K562 (cell line): ENCODE measurements at regions not wholly inside any gene's neighbourhood (a gene's known extent, or its start where the extent isn't known, plus 50 kb on each side); places are given as distances from the start of the nearest gene placed in this dataset.

Experiments
- ATAC-seq: fragments of 200-7000 bp; cut with Tn5 transposase; 3 replicates; pipeline ENCODE4 v1.9.1; 2020; ENCODE audit warnings: moderate library complexity
- BruUV-seq: library from RNA; stranded (reverse); fragments of 400-500 nt; replicated peaks from 2 replicates; lab custom pipeline; 2021; lab: Mats Ljungman, UMichigan
- CTCF ChIA-PET: fragments of 300-600 bp; formaldehyde crosslinking; extraction: SDS; loops from one replicate; lab custom pipeline; 2021; ENCODE audit warnings: low intra/inter-chr PET ratio; lab: Yijun Ruan, JAX
- POLR2A ChIA-PET: fragments of 300-600, 350-650 bp; sonication (Branson Sonifier 250); formaldehyde crosslinking; extraction: SDS; loops from one replicate; lab custom pipeline; 2021; ENCODE audit warnings: antibody characterized with exemption, inconsistent platforms; lab: Yijun Ruan, JAX
- DNase-seq, 4 experiments: peaks; one replicate each; pipeline versions ENCODE4 v3.0.0 to v3.0.0-alpha.2; 2011 to 2018; ENCODE audit warnings: low spot score in 3 of 4, mixed read lengths in 3 of 4; ENCODE audit errors: extremely low read depth in 1 of 4
- FAIRE-seq: peaks from 2 replicates; lab custom pipeline; 2011; peaks lifted over from hg19 to GRCh38; lab: Jason Lieb, UNC
- H2AFZ ChIP-seq: 2 replicates; pipeline ENCODE4 v1.6.0; 2011; ENCODE audit warnings: low read depth, low read length, control low read depth, inconsistent platforms
- H3K27ac ChIP-seq: fragments of 200-600 bp; 3 replicates; pipeline ENCODE4 v1.8.0; 2011; ENCODE audit warnings: low read depth, mild to moderate bottlenecking, control low read depth, inconsistent platforms, low read length, moderate library complexity, mixed read lengths; ENCODE audit errors: extremely low read depth
- H3K27me3 ChIP-seq, 2 experiments: fragments of 300-600 bp in 1 of 2; 2 replicates in 1 of 2; 3 replicates in 1 of 2; pipeline versions ENCODE4 v1.6.0 to v1.8.0; 2011; ENCODE audit warnings: inconsistent platforms in 2 of 2, low read length in 2 of 2, mild to moderate bottlenecking in 1 of 2, mixed read lengths in 1 of 2, moderate library complexity in 1 of 2; ENCODE audit not compliant: control insufficient read depth in 2 of 2, insufficient read depth in 2 of 2
- H3K36me3 ChIP-seq: fragments of 300-600 bp; 3 replicates; pipeline ENCODE4 v1.8.0; 2011; ENCODE audit warnings: mild to moderate bottlenecking, low read length, inconsistent platforms; ENCODE audit not compliant: control insufficient read depth, insufficient read depth
- H3K4me1 ChIP-seq, 2 experiments: fragments of 200-600 bp in 1 of 2; replicated peaks in 1 of 2; 2 replicates in 1 of 2; 3 replicates in 1 of 2; pipeline versions ENCODE4 v1.5.1 to v1.8.0; 2011; ENCODE audit warnings: inconsistent platforms in 2 of 2, low read length in 2 of 2, mild to moderate bottlenecking in 1 of 2, mixed read lengths in 1 of 2, moderate library complexity in 1 of 2; ENCODE audit not compliant: control insufficient read depth in 2 of 2, insufficient read depth in 2 of 2
- H3K4me2 ChIP-seq: 2 replicates; pipeline ENCODE4 v1.6.1; 2011; ENCODE audit warnings: low read length, control low read depth, inconsistent platforms, mixed read lengths; ENCODE audit not compliant: insufficient read depth
- H3K4me3 ChIP-seq: fragments of 200-600 bp; sonication (generic), shearing (Covaris generic); 2 replicates; pipeline ENCODE4 v1.5.1; 2016; ENCODE audit warnings: control low read depth, inconsistent platforms
- H3K79me2 ChIP-seq: fragments of 200-600 bp; 3 replicates; pipeline ENCODE4 v1.8.0; 2011; ENCODE audit warnings: low read length, inconsistent platforms; ENCODE audit not compliant: control insufficient read depth, insufficient read depth
- H3K9ac ChIP-seq, 2 experiments: 2 replicates each; pipeline versions ENCODE4 v1.6.0 to v1.6.1; 2011; ENCODE audit warnings: low read depth in 2 of 2, low read length in 2 of 2, control low read depth in 1 of 2, inconsistent platforms in 1 of 2, mild to moderate bottlenecking in 1 of 2, mixed read lengths in 1 of 2; ENCODE audit not compliant: insufficient read depth in 1 of 2
- H3K9me1 ChIP-seq: one replicate; pipeline ENCODE4 v1.6.0; 2011; ENCODE audit warnings: inconsistent platforms, mild to moderate bottlenecking, low read length, moderate library complexity; ENCODE audit not compliant: control insufficient read depth, insufficient read depth
- H3K9me3 ChIP-seq: replicated peaks from 2 replicates; pipeline ENCODE4 v1.5.1; 2011; ENCODE audit warnings: low read depth, low read length, inconsistent platforms; ENCODE audit not compliant: control insufficient read depth, insufficient read depth
- H4K20me1 ChIP-seq: replicated peaks from 2 replicates; pipeline ENCODE4 v1.6.1; 2011; ENCODE audit warnings: low read length, inconsistent platforms, mixed read lengths; ENCODE audit not compliant: control insufficient read depth, insufficient read depth
- BCL6 ChIP-seq: fragments of 250-450 bp; sonication (Bioruptor Pico); IDR thresholded peaks from 2 replicates; pipeline ENCODE4 v1.4.0; 2020
- CREBBP ChIP-seq: IDR thresholded peaks from one replicate; pipeline ENCODE4 v1.6.1; 2012; ENCODE audit warnings: low read depth, mild to moderate bottlenecking, control low read depth, inconsistent platforms, low read length
- NEUROD1 ChIP-seq: fragments of 150-350 bp; IDR thresholded peaks from 2 replicates; pipeline ENCODE4 v1.6.1; 2014; ENCODE audit warnings: borderline replicate concordance, low read length, low read depth; ENCODE audit not compliant: partially characterized antibody
- NRF1 ChIP-seq, 2 experiments: fragments of 450-650 bp; IDR thresholded peaks in 1 of 2; conservative IDR thresholded peaks in 1 of 2; 2 replicates each; pipeline ENCODE4 v1.6.1; 2014; ENCODE audit warnings: mild to moderate bottlenecking in 2 of 2
- SMAD1 ChIP-seq: fragments of 150-350 bp; IDR thresholded peaks from 2 replicates; pipeline ENCODE4 v1.6.1; 2014; ENCODE audit warnings: low read length, low read depth; ENCODE audit not compliant: partially characterized antibody
- SP2 ChIP-seq: IDR thresholded peaks from 2 replicates; pipeline ENCODE4 v1.6.1; 2011; ENCODE audit warnings: mild to moderate bottlenecking, low read depth, low read length, moderate library complexity; ENCODE audit not compliant: poor library complexity, severe bottlenecking; ENCODE audit errors: extremely low read depth
- TEAD4 ChIP-seq, 2 experiments: sonication (generic) in 1 of 2; formaldehyde crosslinking in 1 of 2; IDR thresholded peaks; 2 replicates each; pipeline versions ENCODE4 v1.6.1 to v1.8.0; 2012 to 2022; ENCODE audit warnings: borderline replicate concordance in 1 of 2, inconsistent platforms in 1 of 2, low read length in 1 of 2, mild to moderate bottlenecking in 1 of 2, missing genetic modification reagents in 1 of 2
- ZBTB11 ChIP-seq, 3 experiments: fragments of 200-800 bp in 1 of 3; fragments of 250-450 bp in 1 of 3; fragments of 450-650 bp in 1 of 3; sonication (Bioruptor Pico) in 1 of 3; sonication (Bioruptor generic) in 1 of 3; formaldehyde crosslinking in 1 of 3; IDR thresholded peaks; 2 replicates each; pipeline versions ENCODE4 v1.6.1 to v1.8.0; 2016 to 2022; ENCODE audit warnings: mild to moderate bottlenecking in 2 of 3, missing genetic modification characterization in 2 of 3, missing compliant biosample characterization in 1 of 3, moderate library complexity in 1 of 3
- ZNF274 ChIP-seq: IDR thresholded peaks from 2 replicates; pipeline ENCODE4 v1.6.1; 2011; ENCODE audit warnings: low read depth, mild to moderate bottlenecking, low read length, moderate library complexity, borderline replicate concordance
- ZNF699 ChIP-seq: fragments of 250-450 bp; sonication (Bioruptor Pico); IDR thresholded peaks from 2 replicates; pipeline ENCODE4 v1.8.0; 2021; ENCODE audit warnings: mild to moderate bottlenecking, moderate library complexity; ENCODE audit not compliant: insufficient replicate concordance
- WGBS: fragments of 100-300 bp; shearing (Covaris generic); methylation state at CpG from one replicate; pipeline ENCODE4 v1.1.6; 2016; ENCODE audit warnings: low coverage, mixed read lengths; ENCODE audit not compliant: insufficient coverage; ENCODE audit errors: missing lambda C conversion rate; 5-methylcytosine and 5-hydroxymethylcytosine counted together
- in situ Hi-C: fragments of 300-500 bp; cut with MboI; formaldehyde crosslinking; loops from 4 replicates; pipeline ENCODE4 v1.15.0; 2018; ENCODE audit warnings: inconsistent platforms, mixed read lengths
- intact Hi-C: fragments of 100-400 bp; cut with micrococcal nuclease; formaldehyde crosslinking; loops from 2 replicates; pipeline ENCODE4 v1.14.2; 2022

GRCh38 chr10:132136689-132137088 lies 50.1 kb upstream of the DPYSL4 start:
- H3K4me3 ChIP-seq: no peak overlapping the region
- 7% methylated on average over 3 of the region's 10 CpGs for WGBS
- BruUV-seq: no TSS peak
- TF ChIP-seq NEUROD1 (no peak), ZNF274 (no peak), TEAD4 (IDR thresholded peaks at IDR 0.05; ENCODE audit: low read length) (no peak), TEAD4 (CRISPR knock-in tag; IDR thresholded peaks at IDR 0.05; ENCODE audit: borderline replicate concordance) (no peak), SMAD1 (no peak), ZNF699 (CRISPR knock-in tag) (no peak), SP2 (no peak), CREBBP (no peak), ZBTB11 (CRISPR knock-in tag; IDR thresholded peaks at IDR 0.05) (no peak), NRF1 (conservative IDR thresholded peaks at IDR 0.05 in 1 of 2, IDR thresholded peaks at IDR 0.05 in 1 of 2) (no peak), BCL6 (CRISPR knock-in tag) (no peak)
- H3K4me2 ChIP-seq: no peak overlapping the region
- H2AFZ ChIP-seq: no peak overlapping the region
- H3K9me3 ChIP-seq: no peaks in the 10 kb centered on the region
- ChIA-PET CTCF (no interaction called here), POLR2A (no interaction called here)
- peaks cover 13 to 83% of the 10 kb centered on the region in 2 experiments; a peak in 4 of 5 replicates for H3K27me3 ChIP-seq
- no peaks in the 10 kb centered on the region for H4K20me1 ChIP-seq
- no peaks in the 10 kb centered on the region; a peak in 1 of 5 replicates for H3K4me1 ChIP-seq
- in situ Hi-C loops (no loop called here), intact Hi-C loops (loop anchor here (10.0 kb wide), 1 partner anchor 92 kb away; no protein-coding TSS in a partner anchor)
- ATAC-seq (no peak), FAIRE-seq (no peak), DNase-seq (no peak)
- no peaks in the 10 kb centered on the region for H3K36me3 ChIP-seq
- H3K79me2 ChIP-seq: no peaks in the 10 kb centered on the region
- no peaks in the 10 kb centered on the region for H3K9me1 ChIP-seq
- no peak overlapping the region for H3K9ac ChIP-seq
- H3K27ac ChIP-seq: no peak overlapping the region
